ENCODE measurements at regions not wholly inside any gene's neighbourhood (a gene's known extent, or its start where the extent isn't known, plus 50 kb on each side); places are given as distances from the start of the nearest gene placed in this dataset.

DNA sequence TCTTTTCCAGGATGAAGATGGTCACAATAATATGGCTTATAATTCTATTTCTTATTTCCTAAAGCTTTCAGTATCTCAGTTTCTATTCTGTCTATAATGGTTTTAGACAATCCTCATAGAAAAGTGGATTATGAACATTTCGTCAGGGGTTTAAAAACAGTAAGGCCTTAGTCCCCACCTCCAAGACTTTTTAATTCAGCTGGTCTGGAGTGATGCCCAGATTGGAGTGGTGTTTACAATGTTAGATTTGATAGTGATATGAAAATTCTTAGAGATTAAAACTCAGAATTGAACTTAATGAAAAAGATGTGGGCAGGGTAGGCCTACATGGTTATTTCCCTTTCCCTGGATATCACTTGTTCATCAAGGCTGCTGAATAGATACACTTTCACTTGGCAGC lies 1238.3 kb downstream of the SORCS3 start:
- no peak for DNase-seq (ENCODE audit: low read depth in 3 of 3)

DNA sequence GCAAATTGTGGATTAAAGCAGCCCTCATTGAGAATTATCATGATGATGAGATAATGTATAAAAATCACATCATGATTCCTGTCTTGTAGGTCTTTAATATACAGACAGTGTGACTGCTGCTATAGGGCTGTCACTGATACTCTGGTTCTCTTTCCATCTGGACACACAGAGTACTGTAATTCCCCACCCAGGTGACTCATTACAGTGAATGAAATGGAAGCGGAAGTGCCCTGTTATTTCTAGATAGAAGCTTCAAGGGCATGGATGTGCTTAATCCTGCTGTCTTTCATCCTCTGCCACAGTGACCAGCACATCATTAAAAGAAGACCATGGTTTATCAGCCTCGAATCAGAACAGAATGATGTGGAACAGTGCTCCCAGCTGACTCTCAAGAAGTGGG lies 1234.0 kb downstream of the SORCS3 start:
- DNase-seq (ENCODE audit: low read depth in 3 of 3), result no peak

DNA sequence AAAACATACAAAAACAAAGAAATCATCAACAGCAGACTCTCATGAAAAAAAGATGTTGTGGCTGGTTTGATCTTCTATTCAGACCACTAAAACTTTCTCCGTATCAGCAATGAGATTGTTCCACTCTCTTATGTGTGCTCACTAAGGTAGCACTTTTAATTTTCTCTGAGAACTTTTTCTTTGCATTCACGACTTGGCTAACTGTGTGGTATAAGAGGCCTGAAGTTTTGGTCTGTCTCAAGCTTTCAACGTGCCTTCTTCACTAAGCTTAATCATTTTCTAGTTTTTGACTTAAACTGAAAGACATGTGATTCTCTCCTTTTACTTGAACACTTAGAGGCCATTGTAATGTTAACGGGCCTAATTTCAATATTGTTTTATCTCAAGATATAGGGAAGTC lies 1231.6 kb downstream of the SORCS3 start:
- no peak for DNase-seq (ENCODE audit: low read depth in 3 of 3)

DNA sequence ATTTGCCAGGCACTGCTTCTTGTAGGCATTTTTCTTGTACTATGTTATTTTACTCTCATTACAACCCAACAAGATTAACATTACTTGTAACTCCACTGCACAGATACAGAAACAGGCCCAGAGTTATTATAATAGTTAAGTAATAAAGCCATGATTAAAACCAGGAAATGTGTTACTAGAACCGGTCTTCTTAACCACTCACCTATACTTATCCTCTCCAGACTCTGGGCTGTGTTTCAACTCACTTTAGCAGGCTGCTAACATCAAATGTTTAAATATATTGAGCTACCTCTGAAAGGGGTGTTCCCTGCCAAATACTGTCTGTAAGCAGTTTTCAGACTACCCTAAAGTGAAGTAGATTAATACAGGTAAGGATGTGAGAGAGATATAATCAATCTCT lies 1227.8 kb downstream of the SORCS3 start:
- DNase-seq (ENCODE audit: low read depth in 3 of 3), result no peak

DNA sequence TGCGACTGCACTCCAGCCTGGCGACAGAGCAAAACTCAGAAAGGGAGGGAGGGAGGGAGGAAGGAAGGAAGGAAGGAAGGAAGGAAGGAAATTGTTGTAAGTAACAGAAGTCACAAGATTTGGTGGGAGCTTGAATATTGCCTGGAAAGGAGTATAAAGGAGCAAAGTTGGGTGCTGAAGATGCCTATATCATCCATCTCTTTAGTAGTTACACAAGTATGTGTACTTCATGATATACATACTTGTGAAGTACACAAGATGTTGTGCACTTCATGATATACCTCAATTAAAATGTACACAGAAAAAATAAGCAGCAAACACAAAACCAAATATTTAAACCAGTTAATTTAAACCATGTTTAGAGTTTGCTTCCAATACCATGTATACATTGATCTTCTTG lies 1223.8 kb downstream of the SORCS3 start:
- DNase-seq (ENCODE audit: low read depth in 3 of 3), result no peak

DNA sequence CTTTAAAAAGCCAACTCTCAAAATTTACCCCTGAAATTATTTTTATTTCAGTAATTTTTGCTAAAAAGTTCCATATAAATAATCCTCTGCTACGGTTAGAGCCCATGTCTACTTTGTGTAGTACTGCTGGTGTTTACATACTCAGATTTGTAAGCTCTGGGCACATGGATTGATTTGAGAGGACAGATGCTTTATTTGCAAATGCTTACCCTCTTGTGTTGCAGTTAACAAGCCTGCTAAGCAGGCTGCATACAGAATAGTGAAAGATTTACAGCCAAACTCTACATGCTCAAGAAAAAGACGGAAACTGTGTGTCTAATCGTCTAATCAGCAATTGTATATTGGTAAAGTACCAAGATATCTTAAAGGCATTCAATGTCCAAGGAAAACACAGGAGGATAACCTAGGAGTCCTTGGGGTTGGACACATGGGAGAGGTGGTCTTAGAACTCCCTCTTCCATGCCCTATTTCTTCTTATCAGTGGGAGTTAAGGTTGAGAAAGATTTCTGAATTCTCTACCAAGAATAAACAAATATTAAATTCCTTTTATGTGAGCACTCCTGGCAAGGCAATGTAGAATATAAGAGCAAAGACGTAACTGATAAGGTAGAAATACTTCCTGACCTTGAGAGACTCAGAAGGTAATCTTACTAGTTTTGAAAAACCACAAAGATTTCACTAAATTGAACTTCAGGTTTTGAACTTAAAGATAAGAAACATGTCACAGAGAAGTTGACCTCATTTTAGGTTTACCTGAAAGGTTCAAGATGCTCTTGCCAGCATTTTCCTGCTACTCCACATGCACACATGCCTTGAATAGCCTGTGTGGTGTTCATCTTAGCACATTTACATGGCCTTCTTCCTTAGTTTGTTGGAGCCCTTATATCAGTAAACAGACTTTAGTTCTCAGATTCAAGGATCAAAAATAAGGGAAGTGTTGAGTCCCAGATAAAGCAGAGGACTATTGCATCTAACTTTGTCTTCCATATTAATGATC lies 1216.5 kb downstream of the SORCS3 start:
- no peak for DNase-seq (ENCODE audit: low read depth in 3 of 3)

DNA sequence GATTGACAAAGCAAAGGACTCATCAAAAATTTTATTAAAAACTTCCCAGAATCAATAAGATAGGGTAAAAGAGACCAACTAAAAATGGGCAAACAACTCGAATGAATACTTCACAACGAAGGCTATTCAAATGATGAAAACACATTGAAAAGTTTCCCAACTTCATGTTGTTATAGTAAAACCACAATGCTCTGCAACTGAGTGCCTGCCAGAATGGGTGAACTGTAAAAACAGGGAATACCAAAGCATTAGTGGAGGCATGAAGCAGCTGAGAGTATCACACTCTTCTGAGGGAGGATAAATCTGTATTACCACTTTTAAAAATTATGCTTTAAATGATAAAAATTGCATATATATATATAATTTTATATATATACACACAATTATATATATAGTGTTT lies 1214.7 kb downstream of the SORCS3 start:
- no peak for DNase-seq (ENCODE audit: low read depth in 3 of 3)

DNA sequence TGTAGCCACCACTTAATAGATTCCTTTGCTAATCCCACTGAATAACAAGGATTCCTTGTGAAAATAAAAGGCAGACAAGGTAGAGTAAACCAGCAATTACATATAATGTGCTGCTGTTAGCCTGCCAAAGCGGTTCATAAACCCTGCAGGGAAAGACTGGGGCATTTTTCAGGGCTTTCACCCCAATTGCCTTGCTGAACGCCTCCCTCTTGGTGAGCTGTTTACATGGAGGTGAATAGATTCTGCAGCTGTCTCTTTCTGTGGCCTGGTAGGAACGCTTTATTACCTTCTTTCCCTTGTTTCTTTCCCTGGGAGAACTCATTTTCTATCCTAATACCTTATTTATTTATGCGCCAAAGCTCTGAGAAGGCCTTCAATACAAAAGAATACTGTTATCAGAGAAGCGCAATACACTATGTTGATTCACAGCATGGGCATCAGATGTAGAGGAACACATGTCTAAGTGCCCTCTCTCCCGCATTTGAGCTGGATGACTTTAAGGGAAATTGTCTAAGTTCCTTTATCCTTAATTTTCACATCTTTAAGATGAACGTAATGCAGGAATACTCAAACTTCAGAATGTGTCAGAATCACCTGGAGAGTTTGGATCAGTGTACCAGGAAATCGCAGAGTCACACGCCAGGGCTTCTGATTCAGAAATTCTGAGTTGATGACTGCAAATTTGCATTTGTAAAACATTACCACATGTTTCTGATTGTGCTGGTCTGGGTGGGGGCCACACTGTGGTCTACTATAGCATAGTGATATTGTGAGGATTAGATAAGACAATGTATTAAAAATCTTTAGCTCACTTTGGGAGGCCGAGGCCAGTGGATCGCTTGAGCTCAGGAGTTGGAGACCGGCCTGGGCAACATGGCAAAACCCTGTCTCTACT lies 1203.8 kb downstream of the SORCS3 start:
- no peak for DNase-seq (ENCODE audit: low read depth in 3 of 3)

DNA sequence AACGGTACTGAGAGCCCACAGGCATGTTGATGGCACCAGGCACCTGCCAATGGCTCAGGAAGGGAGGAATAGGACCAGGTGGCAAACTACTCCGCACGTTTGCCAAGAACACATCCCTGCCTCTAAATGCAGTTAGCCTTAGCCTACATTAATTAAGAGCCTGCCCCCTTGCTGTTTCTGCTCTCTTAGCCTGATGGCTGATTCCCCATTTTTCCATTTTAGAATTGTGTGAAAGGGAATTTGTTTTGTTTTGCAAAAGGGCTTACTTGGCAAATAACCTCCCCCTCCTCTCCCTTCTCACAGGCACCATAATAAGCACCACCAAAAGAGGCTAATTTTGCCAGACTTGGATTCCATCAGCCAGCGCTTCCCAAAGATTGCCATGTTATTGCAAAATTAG lies 1203.2 kb downstream of the SORCS3 start:
- no peak for DNase-seq (ENCODE audit: low read depth in 3 of 3)

DNA sequence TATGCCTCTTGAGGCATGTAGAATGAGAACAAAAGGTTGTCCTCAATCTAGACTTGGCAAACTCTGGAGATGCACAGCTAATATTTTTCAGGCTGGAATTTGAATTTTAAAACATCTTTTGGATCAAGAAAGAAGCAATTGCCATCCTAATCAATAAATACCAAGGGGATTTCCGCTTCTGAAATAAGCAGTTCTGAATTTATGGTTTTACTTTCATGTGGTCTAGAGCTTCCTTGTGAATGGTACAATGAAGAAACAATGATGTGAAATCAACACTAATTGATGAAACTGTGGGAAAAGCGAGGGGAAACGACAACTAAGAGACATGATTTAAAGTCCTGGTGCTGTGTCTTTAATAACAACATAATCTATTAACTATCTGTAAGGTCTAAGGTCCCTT lies 1202.7 kb downstream of the SORCS3 start:
- DNase-seq (ENCODE audit: low read depth in 3 of 3), result no peak

DNA sequence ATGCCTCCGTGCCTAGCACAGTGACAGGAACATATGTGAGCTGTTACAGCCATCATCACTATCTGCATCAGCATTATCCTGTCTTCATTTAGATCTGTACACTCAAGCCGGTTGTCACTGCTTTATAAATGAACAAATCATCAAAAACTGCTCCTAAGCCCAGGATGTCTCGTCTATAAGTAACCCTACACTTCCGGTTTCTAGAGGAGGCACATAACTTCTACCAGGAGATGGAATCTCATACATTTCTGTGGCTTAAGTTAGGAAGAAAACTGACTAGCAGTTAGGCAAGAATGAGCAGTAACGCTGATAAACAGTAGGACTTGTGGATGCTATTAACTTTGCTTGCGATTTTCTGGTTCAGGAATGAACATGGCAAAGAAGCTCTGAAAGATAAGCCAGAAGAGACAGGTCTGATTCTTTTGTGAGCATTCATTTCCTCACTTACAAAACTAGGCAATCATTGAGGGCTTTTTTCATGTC lies 1199.2 kb downstream of the SORCS3 start:
- DNase-seq (ENCODE audit: low read depth in 3 of 3), result no peak

DNA sequence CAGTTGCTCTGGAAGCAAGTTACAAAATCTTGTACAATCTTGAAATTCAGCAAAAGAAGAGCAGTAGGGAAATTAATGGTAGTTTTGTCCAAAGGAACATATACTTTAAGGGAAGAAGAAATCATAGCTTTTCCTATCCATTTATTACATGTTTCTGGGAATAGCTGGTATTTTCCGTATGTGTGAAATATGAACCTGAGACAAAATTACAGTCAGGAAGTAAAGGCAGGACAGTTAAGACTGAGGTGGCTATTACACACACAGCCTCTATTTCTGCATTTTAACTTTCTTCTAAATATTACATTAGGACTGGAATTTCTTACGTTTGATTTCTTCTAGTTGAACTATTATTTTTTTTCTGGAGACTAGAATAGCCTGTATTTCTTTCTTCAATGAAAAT lies 1197.3 kb downstream of the SORCS3 start:
- DNase-seq (ENCODE audit: low read depth in 3 of 3), result no peak

DNA sequence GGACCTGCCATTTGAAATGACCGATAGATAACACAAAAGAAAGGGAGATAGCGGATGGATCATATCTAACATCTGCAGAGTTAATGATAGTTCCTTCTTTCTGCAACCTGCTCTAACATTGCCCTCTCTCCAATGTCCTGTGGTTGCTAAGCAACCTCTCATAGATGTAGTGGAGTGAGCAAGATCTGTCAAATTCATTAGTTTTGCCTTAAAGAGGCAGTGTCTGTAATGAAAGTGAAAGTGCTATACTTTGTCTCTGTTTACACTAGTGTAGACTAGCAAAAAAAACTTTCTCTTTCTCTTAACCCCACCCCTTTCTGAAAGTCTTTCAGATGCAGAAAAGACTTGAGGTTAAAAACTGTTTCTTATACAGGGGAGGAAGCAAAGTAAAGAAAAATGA lies 1196.9 kb downstream of the SORCS3 start:
- no peak for DNase-seq (ENCODE audit: low read depth in 3 of 3)

DNA sequence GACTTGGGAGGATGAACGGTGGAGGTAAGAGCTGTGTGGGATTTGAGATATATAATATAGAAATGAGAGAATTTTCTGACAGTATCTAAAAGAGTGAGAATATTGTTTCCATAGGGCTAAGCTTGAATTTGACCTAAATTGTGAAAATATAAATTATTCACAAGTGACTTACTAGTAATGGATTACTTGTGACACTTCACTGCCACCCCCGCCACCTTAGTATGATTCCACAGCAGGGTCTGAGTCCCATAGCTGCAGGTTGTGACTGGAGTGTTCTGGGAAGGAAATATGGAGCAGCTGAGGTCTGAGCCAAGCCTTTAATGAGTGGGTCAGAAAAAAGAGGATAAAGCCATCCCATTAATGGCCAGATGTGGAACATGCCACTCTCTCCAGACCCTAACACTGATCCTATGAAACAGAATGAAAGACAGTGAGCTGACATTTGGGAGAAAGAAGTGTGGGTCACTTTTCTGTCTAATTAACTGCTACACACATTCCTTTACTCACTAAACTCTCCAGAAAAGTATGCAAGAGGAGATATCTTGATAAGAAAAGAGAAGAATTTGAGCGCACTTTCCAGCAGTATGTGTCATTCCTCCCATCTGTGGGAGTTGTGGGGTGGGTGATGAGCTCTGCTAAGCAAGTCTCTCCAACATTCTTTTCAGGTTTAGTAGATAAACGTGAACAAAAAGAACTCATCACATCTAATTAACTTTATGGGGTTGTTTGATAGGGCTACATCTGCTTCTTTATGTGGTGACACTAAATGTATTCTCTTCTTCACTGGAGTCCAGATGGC lies 1193.4 kb downstream of the SORCS3 start:
- DNase-seq (ENCODE audit: low read depth in 3 of 3), result no peak

DNA sequence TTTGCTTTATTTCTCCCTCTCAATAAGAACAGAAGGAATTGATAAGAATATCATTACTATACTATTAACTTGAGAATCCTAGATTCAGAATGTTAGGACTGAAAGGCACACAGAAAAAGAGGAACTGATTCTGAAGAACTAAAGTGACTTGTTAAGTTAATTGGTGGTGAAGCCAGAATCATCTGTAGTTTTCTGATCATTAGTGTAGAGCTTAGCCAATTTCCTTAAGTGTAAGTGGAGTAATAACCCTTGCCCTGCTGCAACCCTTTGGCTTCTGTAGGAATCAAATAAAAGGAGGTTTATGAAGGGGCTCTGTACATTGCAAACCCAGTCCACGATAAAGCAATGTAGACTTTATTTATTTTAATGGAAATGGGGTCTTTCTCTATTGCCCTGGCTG lies 1186.0 kb downstream of the SORCS3 start:
- no peak for DNase-seq (ENCODE audit: low read depth in 3 of 3)

DNA sequence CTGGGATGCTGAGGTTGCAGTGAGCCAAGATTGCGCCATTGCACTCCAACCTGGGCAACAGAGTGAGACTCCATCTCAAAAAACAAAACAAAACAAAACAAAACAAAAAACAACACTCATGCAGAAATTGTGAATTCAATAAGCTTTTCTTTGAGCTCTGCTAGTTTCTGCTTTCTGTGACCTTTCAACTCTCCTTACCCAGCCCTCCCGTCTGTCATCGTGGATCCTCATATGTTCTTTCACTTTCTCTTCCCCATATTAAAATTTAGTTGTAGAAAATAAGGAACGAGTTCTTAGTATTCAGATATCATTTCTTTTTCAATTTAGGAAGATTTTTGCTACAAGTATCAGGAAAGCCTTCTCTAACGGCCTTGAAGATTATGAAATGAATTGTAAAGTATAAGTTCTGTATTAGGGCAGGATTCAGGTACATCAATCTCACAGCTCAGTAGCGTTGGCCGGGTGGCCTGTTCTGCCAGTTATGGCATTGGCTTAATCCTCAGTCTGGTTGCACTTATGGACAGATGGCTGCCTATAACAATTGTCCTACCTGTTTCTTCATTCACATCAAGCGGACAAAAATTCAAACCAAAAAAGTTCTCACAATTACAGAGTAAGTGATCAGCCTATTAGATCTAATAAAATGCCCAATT lies 1167.0 kb downstream of the SORCS3 start:
- no peak for DNase-seq (ENCODE audit: low read depth in 3 of 3)

DNA sequence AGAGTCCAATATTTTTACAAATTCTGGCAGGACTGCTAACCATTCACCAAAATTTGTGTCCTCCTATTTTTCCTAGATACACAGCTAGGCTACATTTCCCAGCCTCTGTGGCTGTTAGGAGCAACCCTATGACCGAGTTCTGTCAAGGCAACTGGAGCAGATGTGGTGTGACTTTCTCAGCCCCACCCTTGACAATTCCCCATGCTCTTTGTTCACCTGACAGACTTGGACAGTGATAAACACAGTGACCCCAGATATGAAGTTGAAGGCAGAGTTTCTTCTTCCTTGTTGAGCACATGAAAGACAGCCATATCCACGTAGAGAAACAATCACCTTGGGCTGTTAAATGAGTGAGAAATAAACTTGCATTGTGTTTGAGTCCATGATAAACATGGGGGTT lies 1162.1 kb downstream of the SORCS3 start:
- DNase-seq (ENCODE audit: low read depth in 3 of 3), result no peak

DNA sequence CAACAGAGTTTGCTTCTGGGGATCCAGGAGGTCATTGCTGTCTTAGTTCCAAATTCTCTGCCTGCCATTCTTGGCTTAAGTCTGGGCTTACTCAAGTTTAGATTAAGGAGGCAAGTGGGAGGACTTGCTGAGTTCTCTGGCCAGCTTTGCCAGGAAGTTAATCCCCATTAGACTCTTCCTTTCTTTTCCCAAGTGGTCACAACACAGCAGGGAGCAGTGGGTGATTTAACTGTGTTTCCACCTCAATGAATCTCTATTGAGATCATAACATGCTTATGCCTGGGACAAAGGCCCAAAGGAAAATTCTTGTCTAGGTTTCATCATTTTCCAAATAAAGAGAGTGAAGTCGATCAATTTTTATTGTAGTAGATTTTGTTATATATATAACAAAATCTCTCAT lies 1159.6 kb downstream of the SORCS3 start:
- no peak for DNase-seq (ENCODE audit: low read depth in 3 of 3)

DNA sequence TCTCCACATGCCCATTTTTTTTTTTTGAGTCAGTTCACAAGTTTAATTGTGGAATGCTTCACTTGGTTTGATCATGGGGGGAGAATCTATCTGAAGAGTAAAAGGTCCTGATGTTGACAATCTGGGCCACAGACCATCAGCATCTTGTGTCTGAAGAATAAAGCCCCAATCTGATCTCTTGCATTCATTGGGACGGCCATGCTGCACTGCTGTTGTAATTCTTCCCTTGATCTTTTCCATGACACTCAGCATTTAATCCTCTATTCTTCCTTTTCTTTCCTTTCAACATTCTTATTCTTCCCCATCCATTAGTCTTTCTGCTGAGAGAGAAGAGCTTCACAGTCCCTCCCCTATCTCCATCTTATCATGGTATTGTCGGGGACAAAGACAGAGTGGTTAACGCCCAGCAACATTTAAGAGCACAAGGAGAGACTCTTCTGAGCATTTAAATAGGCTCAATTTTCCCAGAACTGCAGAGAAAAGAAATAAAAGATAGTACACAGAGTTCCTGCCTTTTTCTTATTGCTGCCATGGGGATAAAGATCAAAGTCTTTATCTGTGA lies 1157.3 kb downstream of the SORCS3 start:
- no peak for DNase-seq (ENCODE audit: low read depth in 3 of 3)

DNA sequence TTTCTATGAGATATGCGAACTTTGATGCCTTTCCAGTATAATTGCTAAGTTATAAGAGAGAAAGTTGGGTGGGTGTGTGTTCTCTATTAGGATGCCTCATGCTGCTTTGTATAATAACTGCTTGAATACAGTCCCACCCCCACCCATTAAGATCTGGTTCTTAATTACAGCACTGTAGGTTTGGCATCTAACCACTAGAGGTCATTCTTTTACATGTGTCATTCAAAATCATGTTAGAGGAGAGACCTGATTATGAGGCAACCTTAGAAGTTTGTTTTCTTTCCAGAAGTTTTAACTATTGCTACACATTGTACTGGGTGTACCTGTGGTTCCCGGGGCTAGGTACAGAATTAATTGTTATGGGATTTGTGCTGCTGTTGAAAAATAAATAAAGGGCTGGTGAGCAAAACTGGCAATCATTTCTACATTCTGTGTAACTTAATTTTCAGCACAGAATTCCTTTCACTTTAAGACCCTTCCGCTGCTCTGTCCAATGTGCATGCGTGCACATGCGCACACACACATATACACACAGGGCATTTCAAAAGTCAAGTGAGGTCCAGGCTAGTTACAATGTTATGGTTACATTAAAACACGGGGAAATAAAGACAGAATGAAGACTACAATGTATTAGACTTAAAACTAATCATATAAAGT lies 1156.3 kb downstream of the SORCS3 start:
- DNase-seq (ENCODE audit: low read depth in 3 of 3), result no peak

Measured in stimulated activated CD4-positive, alpha-beta T cell treated with anti-CD3 and anti-CD28 coated beads, TNF-alpha, amount 100 ng/mL, for 24 hours (primary cell).